Natural killer cell (primary cell): ENCODE measurements at regions not wholly inside any gene's neighbourhood (a gene's known extent, or its start where the extent isn't known, plus 50 kb on each side); places are given as distances from the start of the nearest gene placed in this dataset.
"Not testable (repeated sequence)": the region's sequence is repeated elsewhere in the genome, so short reads cannot be mapped to it uniquely, and the experiment has no call there.

Experiments
- ATAC-seq, 3 donors: fragments of 150-1000 bp in 2 of 3; fragments of 200-7000 bp in 1 of 3; cut with Tn5 transposase; 1 replicate in 1 of 3; 2 replicates in 2 of 3; pipeline ENCODE4 v1.10.0; 2021; ENCODE audit warnings: mild to moderate bottlenecking in 2 of 3, moderate library complexity in 2 of 3
- DNase-seq, 2 donors: peaks; one replicate each; pipeline versions ENCODE4 v3.0.0 to v3.0.0-alpha.2; 2013 to 2021; ENCODE audit warnings: mixed read lengths in 1 of 2
- H3K27ac ChIP-seq: one replicate; pipeline ENCODE4 v1.5.1; 2013; ENCODE audit warnings: mild to moderate bottlenecking, low read length
- H3K27me3 ChIP-seq: one replicate; pipeline ENCODE4 v1.6.1; 2013; ENCODE audit warnings: low read length; ENCODE audit not compliant: control insufficient read depth, insufficient read depth
- H3K36me3 ChIP-seq: one replicate; pipeline ENCODE4 v1.6.1; 2013; ENCODE audit warnings: low read length; ENCODE audit not compliant: control insufficient read depth, insufficient read depth
- H3K4me1 ChIP-seq: one replicate; pipeline ENCODE4 v1.6.1; 2013; ENCODE audit warnings: low read length; ENCODE audit not compliant: control insufficient read depth, insufficient read depth
- H3K4me3 ChIP-seq: one replicate; pipeline ENCODE4 v1.5.1; 2013; ENCODE audit warnings: low read length
- H3K9me3 ChIP-seq: one replicate; pipeline ENCODE4 v1.6.1; 2013; ENCODE audit warnings: low read length; ENCODE audit not compliant: control insufficient read depth, insufficient read depth
- H3K27ac Mint-ChIP-seq, 2 donors: one replicate each; pipeline ENCODE4 v1.8.0; 2022; ENCODE audit warnings: mild to moderate bottlenecking in 2 of 2, mixed read lengths in 2 of 2, moderate library complexity in 1 of 2
- H3K27me3 Mint-ChIP-seq, 2 donors: one replicate each; pipeline ENCODE4 v1.8.0; 2022; ENCODE audit warnings: low read depth in 2 of 2, mixed read lengths in 2 of 2
- H3K36me3 Mint-ChIP-seq: one replicate; pipeline ENCODE4 v1.8.0; 2022; ENCODE audit warnings: mixed read lengths
- H3K4me1 Mint-ChIP-seq, 2 donors: one replicate each; pipeline ENCODE4 v1.8.0; 2022; ENCODE audit warnings: mixed read lengths in 2 of 2
- H3K4me3 Mint-ChIP-seq: one replicate; pipeline ENCODE4 v1.8.0; 2022; ENCODE audit warnings: mild to moderate bottlenecking, moderate library complexity, mixed read lengths
- H3K9me3 Mint-ChIP-seq, 2 donors: one replicate each; pipeline ENCODE4 v1.8.0; 2022; ENCODE audit warnings: mixed read lengths in 2 of 2
- WGBS: methylation state at CpG from one replicate; pipeline ENCODE4 v1.1.7; 2013; ENCODE audit warnings: missing lambda C conversion rate; ENCODE audit not compliant: insufficient coverage; 5-methylcytosine and 5-hydroxymethylcytosine counted together
- intact Hi-C: fragments of 100-400 bp; cut with micrococcal nuclease; formaldehyde crosslinking; loops from one replicate; pipeline ENCODE4 v1.14.2; 2022
- TF ChIP-seq, protein P1 (sequence below): fragments of 200-600 bp; IDR thresholded peaks from one replicate; pipeline ENCODE4 v1.8.0; 2022; ENCODE audit warnings: antibody characterized with exemption

DNA sequence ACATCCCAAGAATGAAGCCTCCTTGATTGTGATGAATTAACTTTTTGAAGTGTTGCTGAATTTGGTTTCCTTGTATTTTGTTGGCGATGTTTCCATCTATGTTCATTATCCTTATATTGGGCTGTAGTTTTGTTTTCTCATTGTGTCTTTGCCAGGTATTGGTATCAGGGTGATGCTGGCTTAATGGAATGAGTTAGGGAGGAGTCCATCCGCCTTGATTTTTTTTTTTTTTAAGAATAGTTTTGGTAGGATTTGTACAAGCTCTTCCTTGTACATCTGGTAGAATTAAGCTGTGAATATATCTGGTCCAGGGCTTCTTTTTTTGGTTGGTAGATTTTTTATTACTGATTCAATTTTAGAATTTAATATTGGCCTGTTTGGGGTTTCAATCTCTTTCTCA is 166.1 kb upstream of the WDFY3 start:
- DNase-seq = no peak
- Mint-ChIP-seq H3K4me1 (no peaks in the 10 kb centered on the region), H3K4me3 (no peak overlapping the region), H3K27ac (no peak overlapping the region), H3K36me3 (no peaks in the 10 kb centered on the region), H3K9me3 (peaks cover 8 to 12% of the 10 kb centered on the region in 2 donors), H3K27me3 (no peaks in the 10 kb centered on the region)
- no peaks in the 10 kb centered on the region for H3K9me3 ChIP-seq
- TF ChIP-seq, protein P1, sequence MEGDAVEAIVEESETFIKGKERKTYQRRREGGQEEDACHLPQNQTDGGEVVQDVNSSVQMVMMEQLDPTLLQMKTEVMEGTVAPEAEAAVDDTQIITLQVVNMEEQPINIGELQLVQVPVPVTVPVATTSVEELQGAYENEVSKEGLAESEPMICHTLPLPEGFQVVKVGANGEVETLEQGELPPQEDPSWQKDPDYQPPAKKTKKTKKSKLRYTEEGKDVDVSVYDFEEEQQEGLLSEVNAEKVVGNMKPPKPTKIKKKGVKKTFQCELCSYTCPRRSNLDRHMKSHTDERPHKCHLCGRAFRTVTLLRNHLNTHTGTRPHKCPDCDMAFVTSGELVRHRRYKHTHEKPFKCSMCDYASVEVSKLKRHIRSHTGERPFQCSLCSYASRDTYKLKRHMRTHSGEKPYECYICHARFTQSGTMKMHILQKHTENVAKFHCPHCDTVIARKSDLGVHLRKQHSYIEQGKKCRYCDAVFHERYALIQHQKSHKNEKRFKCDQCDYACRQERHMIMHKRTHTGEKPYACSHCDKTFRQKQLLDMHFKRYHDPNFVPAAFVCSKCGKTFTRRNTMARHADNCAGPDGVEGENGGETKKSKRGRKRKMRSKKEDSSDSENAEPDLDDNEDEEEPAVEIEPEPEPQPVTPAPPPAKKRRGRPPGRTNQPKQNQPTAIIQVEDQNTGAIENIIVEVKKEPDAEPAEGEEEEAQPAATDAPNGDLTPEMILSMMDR = no peak
- no peak overlapping the region for H3K27ac ChIP-seq
- 88% methylated on average over 1 of the region's 2 CpGs for WGBS
- no peaks in the 10 kb centered on the region for H3K36me3 ChIP-seq
- intact Hi-C loops = no loop called here
- no peaks in the 10 kb centered on the region for H3K27me3 ChIP-seq
- ATAC-seq = no peak
- H3K4me3 ChIP-seq = no peak overlapping the region
- no peaks in the 10 kb centered on the region for H3K4me1 ChIP-seq

DNA sequence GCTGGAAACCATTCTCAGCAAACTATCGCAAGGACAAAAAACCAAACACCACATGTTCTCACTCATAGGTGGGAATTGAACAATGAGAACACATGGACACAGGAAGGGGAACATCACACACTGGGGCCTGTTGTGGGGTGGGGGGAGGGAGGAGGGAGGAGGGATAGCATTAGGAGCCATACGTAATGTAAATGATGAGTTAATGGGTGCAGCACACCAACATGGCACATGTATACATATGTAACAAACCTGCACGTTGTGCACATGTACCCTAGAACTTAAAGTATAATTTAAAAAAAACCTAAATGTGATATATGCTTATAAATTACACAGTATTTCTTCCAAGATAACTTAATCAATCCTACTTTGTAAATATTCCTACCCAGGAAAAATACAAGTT is 173.3 kb upstream of the WDFY3 start:
- H3K4me1 Mint-ChIP-seq, H3K9me3 Mint-ChIP-seq, ATAC-seq, H3K36me3 Mint-ChIP-seq, H3K9me3 ChIP-seq, H3K36me3 ChIP-seq, H3K27me3 ChIP-seq, H3K4me3 ChIP-seq, H3K27ac ChIP-seq, H3K4me3 Mint-ChIP-seq, H3K27ac Mint-ChIP-seq, DNase-seq, H3K4me1 ChIP-seq, intact Hi-C loops, H3K27me3 Mint-ChIP-seq: not testable (repeated sequence)
- WGBS = no CpG with 5 or more reads among the region's 3 CpGs

DNA sequence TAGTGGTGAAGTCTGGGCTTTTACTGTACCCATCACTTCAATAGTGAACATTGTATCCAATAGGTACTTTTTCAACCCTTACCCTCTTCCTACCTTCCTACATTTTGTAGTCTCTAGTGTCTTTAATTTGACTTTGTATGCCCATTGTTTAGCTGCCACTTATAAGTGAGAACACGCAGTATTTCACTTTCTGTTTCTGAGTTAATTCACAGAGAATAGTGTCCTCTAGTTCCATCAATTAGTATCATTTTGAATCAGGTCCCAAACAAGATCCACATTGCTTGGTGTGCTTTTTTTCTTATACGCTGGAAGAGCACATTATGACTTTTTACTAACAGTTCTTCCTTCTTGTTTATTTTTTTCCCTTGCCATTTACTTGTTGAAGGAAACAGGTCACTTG is 176.0 kb upstream of the WDFY3 start:
- ATAC-seq = no peak
- no peaks in the 10 kb centered on the region for H3K4me1 Mint-ChIP-seq
- H3K9me3 Mint-ChIP-seq = peaks cover 0 to 7% of the 10 kb centered on the region in 2 donors
- H3K36me3 ChIP-seq = no peaks in the 10 kb centered on the region
- no peak overlapping the region for H3K4me3 Mint-ChIP-seq
- TF ChIP-seq, protein P1 = no peak
- WGBS = 74% methylated on average over 2 of the region's 2 CpGs
- H3K4me1 ChIP-seq = no peaks in the 10 kb centered on the region
- no peaks in the 10 kb centered on the region for H3K27me3 ChIP-seq
- no peaks in the 10 kb centered on the region for H3K36me3 Mint-ChIP-seq
- no peak for DNase-seq
- H3K27ac ChIP-seq = no peak overlapping the region
- H3K4me3 ChIP-seq = no peak overlapping the region
- intact Hi-C loops = no loop called here
- no peak overlapping the region for H3K27ac Mint-ChIP-seq
- H3K9me3 ChIP-seq = no peaks in the 10 kb centered on the region
- no peaks in the 10 kb centered on the region for H3K27me3 Mint-ChIP-seq

DNA sequence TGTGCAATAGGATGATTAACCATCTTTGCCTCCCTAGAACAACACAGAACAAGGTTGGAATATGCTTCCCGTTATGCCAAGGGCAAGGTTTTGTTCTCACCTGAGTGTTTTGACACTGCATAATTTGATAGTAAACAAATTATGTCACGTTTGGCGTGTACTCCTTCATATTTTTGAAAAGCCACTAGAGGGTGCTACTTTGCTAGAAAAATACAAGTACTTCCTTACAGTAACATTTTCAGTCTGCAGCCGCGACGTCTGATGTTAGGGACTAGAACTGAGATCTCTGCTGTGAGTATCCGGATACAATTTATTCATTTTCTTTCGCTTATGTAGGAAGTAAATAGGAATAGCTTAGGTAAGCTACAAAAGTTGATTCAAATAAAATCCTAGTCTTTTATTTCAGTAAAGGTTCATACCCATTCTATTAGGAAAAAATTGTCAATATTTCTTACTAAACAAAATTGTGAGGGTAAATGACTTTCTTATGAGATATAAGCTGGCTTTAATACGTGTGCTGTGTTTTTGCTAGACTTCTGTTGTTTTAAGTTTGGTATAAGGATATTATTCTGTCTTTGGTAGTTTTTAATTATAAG is 181.1 kb upstream of the WDFY3 start:
- intact Hi-C loops = no loop called here
- Mint-ChIP-seq H3K27ac (no peak overlapping the region), H3K4me1 (no peaks in the 10 kb centered on the region), H3K36me3 (no peaks in the 10 kb centered on the region), H3K27me3 (no peaks in the 10 kb centered on the region), H3K9me3 (no peaks in the 10 kb centered on the region), H3K4me3 (no peak overlapping the region)
- no peak for ATAC-seq
- peak in 1 of 2 donors; percentile 20 for DNase-seq
- H3K36me3 ChIP-seq = no peaks in the 10 kb centered on the region
- H3K4me1 ChIP-seq = no peaks in the 10 kb centered on the region
- H3K9me3 ChIP-seq = no peaks in the 10 kb centered on the region
- H3K27me3 ChIP-seq = no peaks in the 10 kb centered on the region
- TF ChIP-seq, protein P1 = no peak
- H3K27ac ChIP-seq = no peak overlapping the region
- 10% methylated on average over 7 of the region's 9 CpGs for WGBS
- H3K4me3 ChIP-seq = no peak overlapping the region
